ENCODE measurements at regions not wholly inside any gene's neighbourhood (a gene's known extent, or its start where the extent isn't known, plus 50 kb on each side); places are given as distances from the start of the nearest gene placed in this dataset.

DNA sequence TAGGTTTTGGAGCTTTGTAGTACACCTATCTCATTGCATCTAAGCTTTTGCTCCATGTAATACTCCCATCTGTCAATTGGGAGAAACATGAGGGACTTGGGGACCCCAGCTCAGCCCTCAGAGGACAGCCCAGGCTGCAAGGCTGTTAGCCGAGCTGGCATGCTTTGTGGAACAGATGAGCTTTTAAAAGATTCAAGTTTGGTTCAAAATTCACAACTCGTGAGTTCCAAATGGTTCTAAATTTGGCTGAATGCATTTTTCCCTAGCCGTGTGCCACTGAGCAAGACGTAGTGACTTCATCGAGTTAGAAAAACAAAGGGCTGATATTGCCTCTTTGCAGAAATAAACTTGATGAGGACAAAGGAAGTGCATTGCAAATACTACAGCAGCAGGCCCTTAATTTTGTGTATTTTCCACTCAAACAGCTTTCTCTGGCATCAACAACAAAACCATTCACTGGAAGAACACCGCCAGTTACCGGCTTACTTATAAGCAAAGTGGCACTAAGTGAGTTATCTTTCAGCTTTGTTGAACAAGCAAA lies 165.0 kb upstream of the HS3ST1 start:
- no TSS peak for BruUV-seq (replicated peaks)
- RAD21 ChIA-PET (ENCODE audit: low non-redundant PET in 1 of 2, low total read pairs in 2 of 2, uncharacterized antibody in 2 of 2, unreplicated experiment in 2 of 2) = no interaction called here
- Histone ChIP-seq H3K4me3 (replicated peaks in 1 of 2; ENCODE audit: low read depth in 1 of 2, low read length in 2 of 2) (no peak overlapping the region), H3K9ac (ENCODE audit: low read length) (no peak overlapping the region), H3K36me3 (ENCODE audit: control insufficient read depth in 1 of 2, insufficient read depth in 2 of 2, low read length in 2 of 2) (no peaks in the 10 kb centered on the region), H3K9me2 (ENCODE audit: insufficient read depth) (no peaks in the 10 kb centered on the region), H2AFZ (ENCODE audit: low read depth, low read length, poor library complexity, severe bottlenecking) (no peak overlapping the region), H3K79me2 (ENCODE audit: insufficient read depth, low read length) (no peaks in the 10 kb centered on the region), H3K27ac (ENCODE audit: low read depth, low read length) (no peak overlapping the region), H3K4me1 (ENCODE audit: control insufficient read depth in 1 of 2, insufficient read depth in 2 of 2, low read length in 2 of 2) (peaks cover 12 to 51% of the 10 kb centered on the region in 2 experiments), H4K20me1 (ENCODE audit: insufficient read depth) (no peaks in the 10 kb centered on the region), H3K4me2 (ENCODE audit: low read length) (no peak overlapping the region), H3K9me3 (ENCODE audit: control insufficient read depth in 1 of 2, insufficient read depth in 1 of 2, low read depth in 1 of 2, low read length in 2 of 2) (no peaks in the 10 kb centered on the region), H3K27me3 (ENCODE audit: insufficient read depth, low read length) (no peaks in the 10 kb centered on the region)
- POLR2A ChIA-PET = no interaction called here
- TF ChIP-seq JUND (IDR thresholded peaks at IDR 0.05) = no peak
- TF ChIP-seq ZBTB33 (IDR thresholded peaks at IDR 0.05; ENCODE audit: extremely low read depth, insufficient replicate concordance, low read length) = no peak
- TF ChIP-seq ELF1 (IDR thresholded peaks at IDR 0.05; ENCODE audit: borderline replicate concordance, low read depth) = no peak
- no peak for TF ChIP-seq FOSL1 (IDR thresholded peaks at IDR 0.05; ENCODE audit: low read depth)
- no peak for TF ChIP-seq EZH2phosphoT487 (IDR thresholded peaks at IDR 0.05; ENCODE audit: borderline replicate concordance)
- TF ChIP-seq POLR2AphosphoS5 (IDR thresholded peaks at IDR 0.05; ENCODE audit: low read depth, low read length) = no peak
- TF ChIP-seq POLR2A (IDR thresholded peaks at IDR 0.05; ENCODE audit: borderline replicate concordance, extremely low read depth, insufficient read depth, insufficient read length) = no peak
- no peak for TF ChIP-seq TCF7L2 (IDR thresholded peaks at IDR 0.05; ENCODE audit: borderline replicate concordance, extremely low read depth, insufficient read depth, insufficient read length)
- TF ChIP-seq SP1 (IDR thresholded peaks at IDR 0.05; ENCODE audit: low read depth) = no peak
- TF ChIP-seq CEBPB (IDR thresholded peaks at IDR 0.05; ENCODE audit: low read depth) = no peak
- ATAC-seq (no peak), DNase-seq (ENCODE audit: low read depth, low spot score) (no peak)
- intact Hi-C loops (cut with micrococcal nuclease) = no loop called here
- CTCF ChIA-PET = no interaction called here
